HG03139 (cell line): ENCODE measurements at regions not wholly inside any gene's neighbourhood (a gene's known extent, or its start where the extent isn't known, plus 50 kb on each side); places are given as distances from the start of the nearest gene placed in this dataset.
"Not testable (repeated sequence)": the region's sequence is repeated elsewhere in the genome, so short reads cannot be mapped to it uniquely, and the experiment has no call there.

ENCODE experiments used
- ATAC-seq: cut with Tn5 transposase; IDR thresholded peaks from one replicate; pipeline ENCODE4 v1.9.1; 2021; ENCODE audit not compliant: unreplicated experiment

DNA sequence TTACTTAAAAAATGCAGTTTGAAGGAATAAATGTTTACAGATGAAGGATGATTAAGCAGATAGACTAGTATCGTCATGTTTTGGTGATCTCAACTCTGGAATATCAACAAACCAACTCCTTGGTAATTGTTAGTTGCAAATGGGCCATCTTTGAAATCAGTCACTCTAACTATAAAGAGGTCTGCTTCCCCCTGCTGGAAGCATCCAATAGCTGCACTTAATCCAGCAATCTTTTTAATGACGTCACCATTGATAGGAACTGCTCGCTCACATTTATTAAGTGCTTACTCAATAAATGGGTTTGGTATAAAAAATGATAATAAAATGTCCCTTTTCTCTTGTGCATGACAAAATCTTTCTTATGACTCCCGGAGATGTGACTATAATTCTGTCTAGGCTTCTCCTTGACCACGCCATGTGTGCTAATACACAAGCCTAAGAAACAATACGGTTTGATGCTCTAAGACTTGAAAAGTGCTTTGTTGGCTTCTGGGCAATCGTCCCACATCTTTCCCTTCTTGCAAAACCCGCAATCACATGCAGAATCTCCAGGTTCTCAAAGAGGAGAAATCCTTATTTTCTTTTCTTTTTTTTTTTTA lies 227.6 kb upstream of the POU1F1 start:
- peak; percentile 93 for ATAC-seq

DNA sequence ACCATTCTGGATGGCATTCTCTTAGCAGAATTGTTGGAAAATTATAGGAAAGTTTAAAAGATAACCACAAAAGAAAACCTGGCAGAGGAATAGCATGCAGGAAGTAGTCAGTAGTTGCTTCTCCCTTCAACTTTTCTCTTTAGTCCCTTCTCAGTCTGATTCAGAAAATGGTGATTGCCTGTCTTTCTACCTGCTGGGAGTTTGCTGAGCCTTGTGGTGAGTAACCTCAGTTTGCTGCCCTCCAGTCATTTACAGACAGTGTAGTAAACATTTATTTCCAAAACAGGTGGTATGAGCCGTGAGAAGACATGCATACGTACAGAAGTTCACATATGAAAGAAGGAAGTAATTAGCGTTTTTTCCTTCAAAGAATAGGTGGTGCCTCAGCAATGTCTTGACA lies 224.7 kb upstream of the POU1F1 start:
- ATAC-seq, result no peak

DNA sequence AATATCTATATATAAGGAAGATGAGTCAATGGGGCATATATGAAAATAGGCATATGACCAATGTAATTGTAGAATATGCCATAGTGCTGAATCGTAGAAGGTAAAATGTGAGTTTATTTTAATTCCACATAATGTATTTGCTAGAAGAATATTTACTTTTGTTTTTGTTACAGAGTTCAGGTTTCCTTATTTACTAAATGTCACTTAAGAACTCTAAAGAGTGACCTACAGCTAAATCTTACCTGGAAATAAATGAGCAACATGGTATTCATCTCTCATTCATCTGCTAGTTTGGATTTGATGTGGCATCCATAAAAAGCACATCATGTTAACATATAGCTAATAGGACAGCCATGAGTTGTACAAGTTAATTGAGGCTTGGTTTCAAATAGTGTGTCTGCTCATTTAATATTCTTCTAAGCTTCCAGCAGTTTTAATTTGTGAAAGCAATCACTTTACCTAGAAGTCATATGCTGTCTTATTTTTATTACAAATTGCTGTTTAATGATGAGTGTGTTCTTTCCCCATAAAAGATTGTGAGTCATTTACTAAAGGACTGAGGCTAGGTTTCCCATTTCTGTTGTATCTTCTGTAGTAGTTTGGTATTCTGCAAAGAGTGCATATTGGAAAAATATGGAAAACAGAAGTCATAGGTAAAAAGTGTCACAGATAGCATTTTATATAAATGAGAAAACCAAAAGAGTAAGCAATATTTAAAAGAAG lies 222.1 kb upstream of the POU1F1 start:
- ATAC-seq, result no peak

DNA sequence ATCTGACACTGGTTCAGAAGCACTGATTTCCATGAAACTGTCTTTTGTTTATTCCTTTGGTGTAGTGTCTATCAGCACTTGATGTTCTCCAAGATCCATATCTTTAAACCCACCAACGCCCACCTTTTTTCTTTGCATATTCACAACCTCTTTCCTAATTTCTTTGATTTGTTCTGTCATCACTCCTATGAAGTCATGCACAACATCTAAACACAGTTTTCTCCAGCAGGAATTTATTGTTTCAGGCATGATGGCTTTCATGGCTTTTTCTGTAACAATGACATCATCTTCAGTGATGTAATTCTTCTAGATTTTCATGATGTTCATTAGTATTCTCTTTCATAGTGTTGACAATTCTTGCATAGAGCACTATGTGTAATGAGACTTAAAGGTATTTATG lies 219.6 kb upstream of the POU1F1 start:
- ATAC-seq, result no peak

DNA sequence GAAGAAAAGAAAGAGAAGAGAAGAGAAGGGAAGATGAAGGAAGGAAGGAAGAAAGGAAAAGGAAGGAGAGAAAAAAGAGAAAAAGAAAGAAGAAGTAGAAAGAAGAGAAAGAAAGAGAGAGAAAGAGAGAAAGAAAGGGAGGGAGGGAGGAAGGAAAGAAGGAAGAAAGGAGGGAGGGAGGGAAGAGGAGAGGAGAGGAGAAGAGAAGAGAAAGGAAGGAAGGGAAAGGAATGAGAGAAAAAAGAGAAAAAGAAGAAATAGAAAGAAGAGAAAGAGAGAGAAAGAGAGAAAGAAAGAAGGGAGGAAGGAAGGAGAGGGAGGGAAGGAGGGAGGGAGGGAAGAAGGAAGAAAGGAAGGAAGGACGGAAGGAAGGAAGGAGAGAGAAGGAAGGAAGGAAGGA lies 217.9 kb upstream of the POU1F1 start:
- no peak for ATAC-seq

DNA sequence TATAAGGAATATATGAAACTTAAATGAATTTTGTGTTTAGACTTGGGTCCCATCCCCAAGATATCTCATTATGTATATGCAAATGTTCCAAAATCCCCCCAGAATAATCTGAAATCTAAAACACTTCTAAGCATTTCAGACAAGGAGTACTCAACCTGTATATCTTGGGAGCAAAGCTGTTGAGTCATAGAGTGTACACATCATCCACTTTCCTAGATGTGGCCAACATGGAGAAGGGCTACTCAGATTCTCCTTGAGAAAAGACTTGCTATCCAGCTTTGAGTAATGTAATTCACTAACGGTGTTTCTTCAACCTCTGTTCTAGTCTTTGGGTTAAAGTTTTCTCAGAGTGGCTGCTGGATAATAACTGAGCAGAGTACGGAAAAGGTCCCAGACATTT lies 215.5 kb upstream of the POU1F1 start:
- no peak for ATAC-seq

DNA sequence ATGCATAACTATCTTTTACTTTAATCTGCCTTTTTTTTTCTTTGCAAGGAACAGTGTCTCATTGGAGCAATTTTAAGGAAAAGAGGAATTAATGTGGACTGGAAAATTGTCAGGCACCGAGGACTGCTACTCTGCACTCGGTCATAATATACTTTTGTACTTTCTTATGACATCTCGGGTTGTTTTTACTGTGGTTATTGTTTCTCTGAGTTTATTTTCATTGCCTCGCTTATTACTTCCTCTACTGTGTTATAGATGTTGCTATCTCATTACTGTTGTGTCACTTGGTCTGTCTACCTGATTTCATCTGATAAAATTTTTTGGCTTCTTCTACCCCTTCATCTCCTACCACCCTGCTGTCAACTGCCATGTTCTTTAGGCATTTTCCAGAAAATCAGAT lies 213.5 kb upstream of the POU1F1 start:
- no peak for ATAC-seq

DNA sequence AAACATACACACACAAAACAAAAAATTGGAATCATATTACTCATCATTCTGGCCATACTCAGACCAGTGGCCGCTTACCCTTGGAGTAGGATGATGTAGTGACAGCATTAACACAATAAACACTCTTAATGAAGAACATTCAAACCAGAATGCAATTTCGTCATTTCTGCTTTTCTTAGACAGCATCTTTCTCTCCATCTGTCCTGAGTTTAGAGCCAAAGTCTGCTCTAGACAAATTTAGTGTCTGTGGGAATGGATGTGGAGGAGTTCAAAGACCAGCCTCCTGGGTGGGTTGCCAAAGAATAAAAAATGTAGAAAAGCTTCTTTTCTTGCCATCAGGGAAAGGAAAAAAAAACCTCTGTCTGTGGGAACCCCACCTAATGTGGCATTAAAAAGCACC lies 212.4 kb upstream of the POU1F1 start:
- ATAC-seq, result no peak

DNA sequence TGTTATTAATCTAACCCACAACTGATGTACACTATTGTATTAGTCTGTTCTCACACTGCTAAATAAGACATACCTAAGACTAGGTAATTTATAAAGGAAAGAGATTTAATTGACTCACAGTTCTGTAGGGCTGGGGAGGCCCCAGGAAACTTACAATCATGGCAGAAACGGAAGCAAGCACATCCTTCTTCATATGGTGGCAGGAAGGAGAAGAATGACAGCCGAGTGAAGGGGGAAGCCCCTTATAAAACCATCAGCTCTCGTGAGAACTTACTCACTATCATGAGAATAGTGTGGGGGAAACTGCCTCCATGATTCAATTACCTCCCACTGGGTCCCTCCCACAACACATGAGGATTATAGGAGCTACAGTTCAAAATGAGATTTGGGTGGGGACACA lies 210.3 kb upstream of the POU1F1 start:
- not testable (repeated sequence) for ATAC-seq

DNA sequence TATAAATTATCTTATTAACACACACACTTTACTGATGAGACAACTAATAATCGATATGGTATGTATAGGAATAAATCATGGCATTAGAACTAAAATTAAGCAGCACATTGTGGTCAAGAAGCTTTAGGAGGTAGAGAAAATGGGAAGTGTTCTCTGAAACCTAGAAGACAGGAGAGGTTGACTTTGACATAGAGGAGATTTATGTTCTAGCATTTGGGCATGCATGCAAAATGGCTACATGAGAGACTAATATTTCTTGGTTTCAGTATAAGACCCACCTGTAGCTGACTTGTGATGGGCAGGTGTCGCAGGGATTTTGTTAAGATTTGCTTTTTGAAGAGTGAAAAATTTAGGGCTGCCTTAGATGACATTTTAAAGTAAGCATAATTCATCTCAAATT lies 209.7 kb upstream of the POU1F1 start:
- ATAC-seq, result no peak

DNA sequence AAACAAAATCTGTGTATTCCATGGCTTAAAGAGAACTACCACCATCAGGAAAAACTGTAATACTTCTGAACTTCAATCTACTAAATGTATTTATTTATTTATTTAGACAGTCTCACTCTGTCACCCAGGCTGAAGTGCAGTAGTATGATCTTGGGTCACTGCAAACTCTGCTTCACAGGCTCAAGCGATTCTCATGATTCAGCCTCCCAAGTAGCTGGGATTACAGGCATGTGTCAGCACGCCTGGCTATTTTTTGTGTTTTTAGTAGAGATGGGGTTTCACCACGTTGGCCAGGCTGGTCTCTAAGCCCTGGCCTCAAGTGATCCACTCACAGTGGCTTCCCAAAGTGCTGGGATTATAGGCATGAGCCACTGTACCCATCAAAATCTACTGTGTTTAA lies 202.3 kb upstream of the POU1F1 start:
- no peak for ATAC-seq

DNA sequence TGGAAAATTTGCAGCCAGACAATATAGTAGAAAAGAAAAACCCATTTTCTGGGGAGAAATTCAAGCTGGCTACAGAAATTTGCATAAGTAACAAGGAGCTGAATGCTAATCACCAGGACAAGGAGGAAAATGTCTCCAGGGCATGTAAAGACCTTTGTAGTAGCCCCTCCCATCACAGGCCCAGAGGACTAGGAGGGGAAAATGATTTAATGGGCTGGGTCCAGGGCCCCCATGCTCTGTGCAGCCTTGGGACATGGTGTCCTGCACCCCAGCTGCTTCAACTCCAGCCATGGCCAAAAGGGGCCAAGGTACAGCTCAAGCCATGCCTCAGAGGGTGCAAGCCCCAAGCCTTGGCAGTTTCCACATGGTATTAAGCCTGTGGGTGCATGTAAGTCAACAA lies 197.6 kb upstream of the POU1F1 start:
- no peak for ATAC-seq

DNA sequence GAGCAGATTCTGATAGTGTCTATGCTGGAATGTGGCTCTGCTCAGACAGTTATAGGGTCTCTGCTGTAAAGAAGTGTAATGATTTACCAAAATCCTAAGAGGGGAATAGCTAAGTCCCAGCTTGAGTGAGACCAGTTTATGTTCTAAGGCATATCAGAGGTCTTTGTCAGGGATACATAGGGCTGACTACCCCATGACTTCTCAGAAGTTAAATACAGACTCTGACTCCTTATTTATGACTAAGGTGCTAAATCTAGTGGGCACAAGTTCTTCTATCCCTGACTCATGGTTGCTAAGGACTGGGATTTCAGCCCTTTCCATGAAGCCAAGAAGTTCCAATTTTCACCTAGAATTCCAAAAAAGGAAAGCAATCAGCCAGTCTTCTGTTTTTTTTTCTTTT lies 192.6 kb upstream of the POU1F1 start:
- no peak for ATAC-seq

DNA sequence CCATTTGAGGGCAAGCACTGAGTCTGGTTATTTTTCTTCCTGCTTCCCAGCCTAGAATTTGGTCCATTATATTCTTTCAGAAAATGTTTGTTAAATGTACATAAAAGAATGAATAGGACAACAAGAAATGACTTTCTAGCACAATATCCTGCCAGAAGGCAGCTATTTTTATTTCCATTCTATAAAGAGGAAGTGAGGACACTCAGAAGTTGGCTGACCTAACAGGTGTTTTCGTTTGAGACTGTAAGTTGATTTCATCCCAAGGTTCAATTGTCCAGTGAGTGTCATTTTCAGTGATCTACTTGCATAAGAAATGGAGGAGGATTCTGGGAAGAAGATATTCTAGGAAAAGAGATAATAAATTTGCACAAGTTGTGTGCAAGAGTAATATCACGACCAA lies 191.9 kb upstream of the POU1F1 start:
- no peak for ATAC-seq

DNA sequence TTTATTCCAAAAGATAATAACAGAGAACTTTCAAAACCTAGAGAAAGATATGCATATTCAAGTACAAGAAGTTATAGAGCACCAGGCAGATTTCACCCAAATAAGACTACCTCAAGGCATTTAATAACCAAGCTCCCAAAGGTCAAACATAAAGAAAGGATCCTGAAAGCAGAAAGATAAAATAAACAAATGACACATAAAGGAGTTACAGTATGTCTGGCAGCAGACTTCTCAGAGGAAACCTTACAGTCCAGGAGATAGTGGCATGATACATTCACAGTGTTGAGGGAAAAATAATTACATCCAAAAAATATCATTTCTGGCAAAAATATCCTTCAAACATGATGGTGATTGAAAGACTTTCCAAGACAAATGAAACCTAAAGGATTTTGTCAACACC lies 185.8 kb upstream of the POU1F1 start:
- ATAC-seq, result no peak

DNA sequence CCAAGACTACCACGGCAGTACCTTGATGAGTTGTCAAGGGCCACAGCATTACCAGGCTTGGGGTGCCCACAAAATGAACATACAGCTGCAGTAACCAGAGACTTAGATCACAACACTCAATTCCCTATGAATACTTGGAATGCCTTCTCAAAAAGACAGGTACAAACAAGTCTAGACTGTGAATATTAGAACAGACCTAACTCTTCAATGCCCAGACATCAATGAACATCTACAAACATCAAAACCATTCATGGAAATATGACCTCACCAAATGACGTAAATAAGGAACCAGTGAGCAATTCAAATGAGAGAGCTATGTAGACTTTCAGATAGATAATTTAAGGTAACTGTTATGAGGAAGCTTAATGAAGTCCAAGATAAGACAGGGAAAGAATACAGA lies 185.1 kb upstream of the POU1F1 start:
- no peak for ATAC-seq

DNA sequence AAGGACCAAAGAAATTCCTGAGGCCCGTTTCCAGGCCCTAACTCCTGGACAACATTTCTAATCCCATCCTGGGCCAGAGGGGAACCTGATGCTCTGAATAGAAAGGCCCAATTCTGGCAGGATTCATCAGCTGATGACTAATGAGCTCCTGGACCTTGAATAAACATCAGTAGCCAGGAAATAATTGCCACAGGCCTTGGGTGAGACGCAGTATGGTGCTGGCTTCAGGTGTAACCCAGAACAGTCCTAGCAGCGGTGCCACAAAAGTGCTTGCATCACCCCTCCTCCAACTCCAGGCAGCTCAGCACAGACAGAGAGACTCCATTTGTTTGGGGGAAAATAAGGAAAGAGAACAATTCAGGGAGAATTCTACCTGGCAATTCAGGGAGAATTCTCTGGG lies 184.7 kb upstream of the POU1F1 start:
- ATAC-seq, result no peak

DNA sequence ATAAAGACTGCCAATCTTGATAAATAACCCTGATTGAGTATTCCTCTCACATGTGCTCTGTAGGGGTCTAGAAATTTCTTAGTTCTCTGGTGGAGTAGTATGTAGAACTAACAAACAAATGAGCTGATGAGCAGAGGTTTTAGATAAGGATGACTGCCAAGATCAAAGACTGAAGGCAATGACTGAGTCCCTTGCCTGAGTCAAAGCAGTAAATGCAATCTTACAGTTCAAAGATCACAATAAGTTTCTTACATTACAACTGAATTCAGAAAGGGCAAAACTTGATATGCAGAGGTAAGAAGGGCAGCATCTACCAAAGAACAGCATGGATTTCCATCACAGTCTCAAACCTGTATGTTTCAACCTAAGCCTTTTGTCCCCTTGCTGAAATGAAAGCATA lies 172.2 kb upstream of the POU1F1 start:
- ATAC-seq, result no peak

DNA sequence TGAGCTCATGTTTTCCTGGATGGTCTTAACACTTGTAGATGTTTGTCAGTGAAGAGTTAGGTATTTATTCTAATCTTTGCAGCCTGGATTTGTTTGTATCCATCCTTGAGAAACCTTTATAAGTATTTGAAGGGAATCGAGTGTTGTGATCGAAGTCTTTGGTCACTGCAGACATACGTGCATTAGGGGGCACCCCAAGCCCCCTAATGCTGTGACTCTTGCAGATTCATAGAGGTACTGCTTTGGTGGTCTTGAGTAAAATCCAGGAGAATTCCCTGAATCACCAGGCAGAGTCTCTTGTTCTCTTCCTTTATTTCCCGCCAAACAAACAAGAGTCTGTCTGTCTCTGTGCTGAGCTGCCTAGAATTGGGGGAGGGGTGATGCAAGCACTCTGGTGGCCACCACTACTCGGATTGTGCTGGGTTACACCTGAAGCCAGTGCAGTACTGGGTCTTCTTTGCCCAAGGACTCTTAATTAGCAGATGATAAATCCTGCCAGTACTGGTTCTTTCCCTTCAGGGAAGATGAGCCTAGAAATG lies 170.5 kb upstream of the POU1F1 start:
- ATAC-seq, result no peak

DNA sequence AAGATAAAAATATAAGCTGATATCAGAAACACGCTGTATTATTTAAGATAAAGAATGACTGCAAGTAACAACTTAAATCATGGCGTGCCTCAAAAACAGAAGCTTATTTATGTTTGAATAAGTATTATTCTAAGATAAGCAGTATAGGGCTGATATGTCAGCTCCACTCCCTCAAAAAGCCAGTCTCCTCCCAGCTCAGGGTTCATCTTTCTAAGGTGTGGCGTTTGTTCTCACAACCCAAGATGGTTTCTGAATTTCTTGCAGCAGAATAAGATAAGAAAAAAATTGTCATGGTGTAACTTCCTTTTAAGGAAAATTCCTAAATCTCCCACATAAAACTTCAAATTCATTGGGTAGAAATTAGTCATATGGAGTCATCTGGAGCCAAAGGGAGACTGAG lies 166.1 kb upstream of the POU1F1 start:
- no peak for ATAC-seq

DNA sequence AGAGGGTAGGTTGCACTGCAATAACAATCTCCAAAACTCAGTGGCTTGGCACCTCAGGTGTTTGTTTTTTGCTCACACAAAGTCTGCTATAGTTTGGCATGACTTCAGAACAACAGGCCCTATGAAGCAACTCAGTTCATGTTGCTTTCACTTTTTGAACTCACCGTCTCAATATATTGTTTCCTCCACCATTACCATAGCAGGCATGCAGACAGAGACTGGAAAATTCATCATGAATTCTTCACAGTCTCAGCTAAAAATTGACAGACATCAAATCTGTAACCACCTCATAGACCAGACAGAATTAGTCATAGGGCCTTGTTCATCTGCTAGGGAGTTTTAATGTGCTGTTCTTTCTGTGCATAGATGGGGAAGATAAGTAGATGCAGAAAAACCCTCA lies 161.4 kb upstream of the POU1F1 start:
- ATAC-seq, result no peak

DNA sequence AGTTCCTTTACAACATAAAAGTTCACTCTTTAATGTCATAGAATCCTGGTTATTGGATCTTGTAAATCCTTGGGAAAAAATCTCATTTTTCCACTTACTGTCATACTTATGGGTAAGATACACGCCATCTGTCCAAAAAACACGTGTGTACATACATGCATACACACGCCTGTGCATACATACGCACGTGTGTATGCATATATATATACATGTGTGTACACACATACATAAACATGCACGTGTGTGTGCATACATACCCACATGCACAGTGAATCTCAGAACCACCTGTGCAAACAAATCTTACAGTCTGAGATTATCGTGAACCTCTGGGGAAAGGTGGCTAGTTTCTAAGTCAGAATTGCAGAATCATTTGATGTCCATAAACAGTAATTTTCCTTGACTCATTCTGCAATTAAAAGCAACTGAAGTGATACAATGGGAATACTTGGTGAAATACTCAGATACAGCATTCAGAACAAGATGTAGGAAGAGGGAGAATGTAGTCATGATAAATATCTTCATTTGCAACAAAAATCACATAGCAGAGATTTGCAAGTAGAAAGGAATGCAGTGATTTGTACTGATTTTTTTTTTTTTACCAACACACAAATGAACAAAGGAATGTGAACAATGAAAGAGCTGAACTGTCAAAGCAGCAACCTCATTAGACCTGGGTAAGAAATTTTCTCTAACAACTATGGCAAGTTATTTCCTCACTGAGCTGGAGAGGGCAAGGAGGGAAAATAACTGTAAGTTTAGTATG lies 160.6 kb upstream of the POU1F1 start:
- no peak for ATAC-seq
